ENCODE measurements at regions not wholly inside any gene's neighbourhood (a gene's known extent, or its start where the extent isn't known, plus 50 kb on each side); places are given as distances from the start of the nearest gene placed in this dataset.

GRCh38 chr13:84399320-84400085, 517.2 kb upstream of the SLITRK1 start:
- H3K36me3 ChIP-seq (replicated peaks; ENCODE audit: control insufficient read depth, insufficient read depth, low read length): no peaks in the 10 kb centered on the region
- no peak overlapping the region for H3K4me3 ChIP-seq (ENCODE audit: insufficient read depth, low read depth, low read length)
- no peak for DNase-seq
- no peaks in the 10 kb centered on the region for H3K27me3 ChIP-seq (ENCODE audit: control insufficient read depth, insufficient read depth, low read length)

DNA sequence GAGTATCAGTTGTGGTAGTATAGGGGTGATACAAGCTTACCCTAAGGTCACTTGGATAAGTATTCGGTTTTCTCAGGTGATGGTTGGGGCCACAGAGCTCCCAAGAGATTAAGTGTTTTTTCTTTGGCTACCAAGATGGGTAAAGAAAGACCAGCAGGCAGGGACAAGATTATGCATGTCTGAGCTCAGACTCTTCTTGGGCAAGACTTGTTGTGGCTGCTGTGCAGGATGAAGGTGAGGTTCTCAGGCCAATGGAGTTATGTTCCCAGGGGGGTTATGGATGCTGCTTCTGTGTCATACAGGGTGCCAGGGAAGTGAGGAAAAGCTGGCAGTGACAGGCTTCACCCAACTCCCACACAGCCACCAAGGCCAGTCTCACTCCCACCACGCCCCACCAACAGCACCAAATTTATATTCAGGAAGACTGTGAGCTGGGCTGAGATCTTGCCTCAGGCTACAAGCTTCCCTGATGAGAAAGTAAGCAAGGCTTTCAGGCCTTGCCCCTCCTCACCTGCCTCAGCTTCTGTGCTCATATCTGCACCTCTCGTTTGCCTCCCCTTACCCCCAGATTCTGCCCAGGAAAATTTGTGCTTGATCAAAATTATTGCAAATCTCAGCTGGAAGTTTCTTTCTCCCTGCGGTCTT, 511.8 kb upstream of the SLITRK1 start:
- no peak for DNase-seq
- Histone ChIP-seq H3K36me3 (replicated peaks; ENCODE audit: control insufficient read depth, insufficient read depth, low read length) (no peaks in the 10 kb centered on the region), H3K4me3 (ENCODE audit: insufficient read depth, low read depth, low read length) (no peak overlapping the region), H3K27me3 (ENCODE audit: control insufficient read depth, insufficient read depth, low read length) (no peaks in the 10 kb centered on the region)

DNA sequence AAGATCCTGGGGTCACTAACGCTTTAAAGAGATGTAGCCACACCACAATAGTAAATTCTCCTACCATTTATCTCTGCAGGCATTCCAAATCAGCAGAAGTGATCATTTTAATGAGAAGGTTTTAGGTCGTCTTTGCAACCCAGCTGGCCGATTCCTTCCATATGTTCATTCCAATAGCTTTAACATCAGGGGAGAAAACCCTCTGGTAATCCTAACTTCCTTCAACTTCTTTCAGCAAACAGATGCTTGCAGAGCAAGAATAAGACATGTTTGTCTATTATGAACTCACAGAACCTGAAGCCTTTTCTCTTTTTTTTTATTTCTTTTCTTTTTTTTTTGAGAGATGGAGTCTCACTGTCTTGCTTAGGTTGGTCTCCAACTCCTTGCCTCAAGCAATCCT, 498.6 kb upstream of the SLITRK1 start:
- H3K4me3 ChIP-seq (ENCODE audit: insufficient read depth, low read depth, low read length): no peak overlapping the region
- no peaks in the 10 kb centered on the region for H3K36me3 ChIP-seq (replicated peaks; ENCODE audit: control insufficient read depth, insufficient read depth, low read length)
- H3K27me3 ChIP-seq (ENCODE audit: control insufficient read depth, insufficient read depth, low read length): no peaks in the 10 kb centered on the region
- DNase-seq: no peak

DNA sequence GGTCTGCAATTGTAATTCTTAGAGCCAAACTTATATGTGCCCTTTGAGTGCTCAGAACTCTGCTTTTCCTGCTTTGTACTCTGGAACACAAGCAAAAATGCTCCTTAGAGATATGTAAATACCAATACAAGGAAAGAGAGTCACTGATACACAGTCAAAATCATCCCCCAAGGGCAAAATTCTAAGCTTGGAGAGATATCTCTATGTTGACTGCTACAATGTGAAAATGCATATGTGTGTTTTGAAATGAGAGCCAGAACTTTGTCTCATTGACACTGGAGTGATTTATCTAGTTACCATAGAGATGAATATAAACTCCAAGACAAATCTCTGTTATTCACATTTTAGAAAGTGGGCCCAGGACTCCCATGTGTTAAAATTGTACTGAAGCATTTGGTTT, 494.8 kb upstream of the SLITRK1 start:
- Histone ChIP-seq H3K27me3 (ENCODE audit: control insufficient read depth, insufficient read depth, low read length) (no peaks in the 10 kb centered on the region), H3K4me3 (ENCODE audit: insufficient read depth, low read depth, low read length) (no peak overlapping the region), H3K36me3 (replicated peaks; ENCODE audit: control insufficient read depth, insufficient read depth, low read length) (no peaks in the 10 kb centered on the region)
- no peak for DNase-seq

GRCh38 chr13:84366506-84366905, 484.2 kb upstream of the SLITRK1 start:
- no peaks in the 10 kb centered on the region for H3K36me3 ChIP-seq (replicated peaks; ENCODE audit: control insufficient read depth, insufficient read depth, low read length)
- DNase-seq: no peak
- no peak overlapping the region for H3K4me3 ChIP-seq (ENCODE audit: insufficient read depth, low read depth, low read length)
- H3K27me3 ChIP-seq (ENCODE audit: control insufficient read depth, insufficient read depth, low read length): no peaks in the 10 kb centered on the region

- DNase-seq: no peak
- H3K36me3 ChIP-seq (replicated peaks; ENCODE audit: control insufficient read depth, insufficient read depth, low read length): no peaks in the 10 kb centered on the region
- H3K4me3 ChIP-seq (ENCODE audit: insufficient read depth, low read depth, low read length): no peak overlapping the region
- no peaks in the 10 kb centered on the region for H3K27me3 ChIP-seq (ENCODE audit: control insufficient read depth, insufficient read depth, low read length)
Measured at GRCh38 chr13:84362777-84363176, 480.5 kb upstream of the SLITRK1 start.

DNA sequence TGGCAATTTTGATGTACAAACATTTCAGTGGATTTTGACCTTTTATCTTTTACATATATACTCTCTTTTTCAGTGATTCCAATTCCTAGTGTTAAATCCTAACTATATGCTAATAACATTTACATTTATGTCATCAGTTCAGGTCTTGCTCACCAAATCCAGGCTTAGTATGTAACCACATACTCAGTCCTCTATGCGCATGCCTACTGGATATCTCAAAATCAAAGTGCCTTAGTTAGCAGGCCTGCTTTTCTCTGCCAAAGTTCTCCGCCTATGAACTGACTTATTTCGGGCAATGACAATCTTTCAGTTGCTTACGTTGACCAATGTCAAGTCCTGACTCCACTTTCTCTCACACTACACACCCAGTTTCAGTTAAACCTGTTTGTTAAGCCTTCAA, 478.5 kb upstream of the SLITRK1 start:
- Histone ChIP-seq H3K36me3 (replicated peaks; ENCODE audit: control insufficient read depth, insufficient read depth, low read length) (no peaks in the 10 kb centered on the region), H3K4me3 (ENCODE audit: insufficient read depth, low read depth, low read length) (no peak overlapping the region), H3K27me3 (ENCODE audit: control insufficient read depth, insufficient read depth, low read length) (no peaks in the 10 kb centered on the region)
- DNase-seq: no peak

DNA sequence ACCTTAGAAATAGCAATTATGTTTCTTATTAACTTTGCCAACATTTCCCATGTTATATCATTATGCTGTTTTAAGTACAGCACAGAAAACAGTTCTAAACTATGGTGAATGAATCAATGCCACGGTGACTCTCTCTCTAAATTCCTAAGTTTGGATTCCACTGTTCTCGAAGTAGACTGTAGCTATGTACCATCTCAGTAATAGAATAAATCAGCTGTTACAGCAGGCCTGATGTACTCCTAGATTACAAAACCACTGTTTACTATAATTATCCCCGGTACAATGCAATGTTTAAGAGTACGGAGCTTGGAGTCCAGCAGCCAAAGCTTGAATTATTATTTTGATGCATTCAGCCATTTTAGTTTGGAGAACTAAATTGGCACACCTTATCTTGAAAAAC, 476.3 kb upstream of the SLITRK1 start:
- Histone ChIP-seq H3K4me3 (ENCODE audit: insufficient read depth, low read depth, low read length) (no peak overlapping the region), H3K27me3 (ENCODE audit: control insufficient read depth, insufficient read depth, low read length) (no peaks in the 10 kb centered on the region), H3K36me3 (replicated peaks; ENCODE audit: control insufficient read depth, insufficient read depth, low read length) (no peaks in the 10 kb centered on the region)
- DNase-seq: no peak

DNA sequence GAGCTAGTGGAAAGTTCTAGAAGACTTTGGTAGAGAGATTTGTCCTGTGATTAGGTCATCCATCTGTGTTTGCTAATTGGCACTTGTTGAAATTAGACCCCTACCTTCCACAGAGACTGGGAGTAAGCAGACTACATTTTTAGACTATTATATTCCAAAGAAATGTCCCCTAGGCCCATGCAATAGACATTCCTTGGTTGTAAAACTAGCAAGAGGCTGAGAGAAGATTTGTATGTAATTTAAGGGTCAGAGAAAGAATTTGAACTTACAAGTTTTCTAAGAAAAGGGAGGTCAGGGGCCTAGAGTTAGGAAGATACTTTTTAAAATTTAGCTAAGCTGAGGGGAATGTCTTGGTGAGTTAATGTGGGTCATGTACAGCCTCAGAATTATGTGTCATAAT, 470.7 kb upstream of the SLITRK1 start:
- H3K27me3 ChIP-seq (ENCODE audit: control insufficient read depth, insufficient read depth, low read length): no peaks in the 10 kb centered on the region
- no peaks in the 10 kb centered on the region for H3K36me3 ChIP-seq (replicated peaks; ENCODE audit: control insufficient read depth, insufficient read depth, low read length)
- no peak overlapping the region for H3K4me3 ChIP-seq (ENCODE audit: insufficient read depth, low read depth, low read length)
- DNase-seq: no peak

DNA sequence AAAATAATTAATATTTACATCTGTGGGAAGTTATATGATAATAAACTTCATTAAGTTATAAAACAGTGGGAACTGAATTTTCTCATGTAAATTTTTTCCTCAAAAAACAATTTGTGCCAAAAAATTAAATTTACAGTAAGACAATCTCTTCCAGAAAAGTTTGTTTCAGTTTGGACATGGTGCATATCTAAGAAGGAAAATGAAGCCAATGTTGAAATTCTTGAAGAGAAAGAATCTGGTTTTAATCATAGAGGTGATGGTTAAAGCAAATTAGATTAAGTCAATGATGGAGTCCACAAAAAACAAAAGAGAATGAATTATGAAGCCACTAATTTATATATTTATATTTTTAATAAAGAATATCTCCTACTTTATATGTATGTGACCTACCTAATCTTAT, 457.2 kb upstream of the SLITRK1 start:
- H3K4me3 ChIP-seq (ENCODE audit: insufficient read depth, low read depth, low read length): no peak overlapping the region
- no peak for DNase-seq
- no peaks in the 10 kb centered on the region for H3K36me3 ChIP-seq (replicated peaks; ENCODE audit: control insufficient read depth, insufficient read depth, low read length)
- no peaks in the 10 kb centered on the region for H3K27me3 ChIP-seq (ENCODE audit: control insufficient read depth, insufficient read depth, low read length)

- H3K4me3 ChIP-seq (ENCODE audit: insufficient read depth, low read depth, low read length): no peak overlapping the region
- no peaks in the 10 kb centered on the region for H3K36me3 ChIP-seq (replicated peaks; ENCODE audit: control insufficient read depth, insufficient read depth, low read length)
- no peak for DNase-seq
- H3K27me3 ChIP-seq (ENCODE audit: control insufficient read depth, insufficient read depth, low read length): no peaks in the 10 kb centered on the region
Measured at GRCh38 chr13:84332346-84332745, 450.1 kb upstream of the SLITRK1 start.

GRCh38 chr13:84315527-84315926, 433.3 kb upstream of the SLITRK1 start:
- Histone ChIP-seq H3K27me3 (ENCODE audit: control insufficient read depth, insufficient read depth, low read length) (no peaks in the 10 kb centered on the region), H3K36me3 (replicated peaks; ENCODE audit: control insufficient read depth, insufficient read depth, low read length) (no peaks in the 10 kb centered on the region), H3K4me3 (ENCODE audit: insufficient read depth, low read depth, low read length) (no peak overlapping the region)
- no peak for DNase-seq

DNA sequence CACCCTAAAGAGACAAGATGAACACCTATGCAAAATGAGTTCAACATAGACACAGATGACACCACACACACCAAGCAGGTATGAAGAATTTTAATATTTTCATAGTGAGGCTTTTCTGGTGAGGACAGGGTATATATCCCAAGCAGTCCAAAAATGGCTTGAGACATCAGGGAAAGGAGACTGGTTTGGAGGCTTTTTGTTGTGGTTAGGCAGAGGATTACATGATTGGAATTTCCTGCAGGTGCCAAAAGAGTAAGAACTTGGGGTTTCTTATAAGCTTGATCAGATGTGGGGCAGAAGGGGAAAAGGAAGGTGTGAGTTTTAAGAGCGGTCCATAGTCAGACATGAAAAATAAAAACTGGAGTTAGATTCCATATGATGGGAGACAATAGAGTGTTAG, 420.8 kb upstream of the SLITRK1 start:
- DNase-seq: no peak
- no peaks in the 10 kb centered on the region for H3K27me3 ChIP-seq (ENCODE audit: control insufficient read depth, insufficient read depth, low read length)
- H3K36me3 ChIP-seq (replicated peaks; ENCODE audit: control insufficient read depth, insufficient read depth, low read length): no peaks in the 10 kb centered on the region
- H3K4me3 ChIP-seq (ENCODE audit: insufficient read depth, low read depth, low read length): no peak overlapping the region

- H3K27me3 ChIP-seq (ENCODE audit: control insufficient read depth, insufficient read depth, low read length): no peaks in the 10 kb centered on the region
- H3K4me3 ChIP-seq (ENCODE audit: insufficient read depth, low read depth, low read length): no peak overlapping the region
- no peaks in the 10 kb centered on the region for H3K36me3 ChIP-seq (replicated peaks; ENCODE audit: control insufficient read depth, insufficient read depth, low read length)
- DNase-seq: no peak
Measured at GRCh38 chr13:84297251-84297650, 415.0 kb upstream of the SLITRK1 start.

GRCh38 chr13:84296401-84296800, 414.1 kb upstream of the SLITRK1 start:
- no peak for DNase-seq
- H3K36me3 ChIP-seq (replicated peaks; ENCODE audit: control insufficient read depth, insufficient read depth, low read length): no peaks in the 10 kb centered on the region

More at GRCh38 chr13:84296401-84296800, 414.1 kb upstream of the SLITRK1 start:
- Histone ChIP-seq H3K27me3 (ENCODE audit: control insufficient read depth, insufficient read depth, low read length) (no peaks in the 10 kb centered on the region), H3K4me3 (ENCODE audit: insufficient read depth, low read depth, low read length) (no peak overlapping the region)
